ENCODE measurements at regions not wholly inside any gene's neighbourhood (a gene's known extent, or its start where the extent isn't known, plus 50 kb on each side); places are given as distances from the start of the nearest gene placed in this dataset.

GRCh38 chr18:38413193-38413592, 847.6 kb upstream of the CELF4 start:
- DNase-seq (ENCODE audit: low read depth) = no peak

GRCh38 chr18:38406607-38407006, 841.0 kb upstream of the CELF4 start:
- DNase-seq (ENCODE audit: low read depth) = no peak

- DNase-seq (ENCODE audit: low read depth) = no peak
These were observed 836.9 kb upstream of the CELF4 start for GRCh38 chr18:38402509-38402908.

GRCh38 chr18:38397094-38397493, 831.5 kb upstream of the CELF4 start:
- no peak for DNase-seq (ENCODE audit: low read depth)

GRCh38 chr18:38386146-38386545, 820.5 kb upstream of the CELF4 start:
- no peak for DNase-seq (ENCODE audit: low read depth)

GRCh38 chr18:38369772-38370690, 804.4 kb upstream of the CELF4 start:
- DNase-seq (ENCODE audit: low read depth) = no peak

GRCh38 chr18:38368886-38369285, 803.3 kb upstream of the CELF4 start:
- DNase-seq (ENCODE audit: low read depth) = no peak

- no peak for DNase-seq (ENCODE audit: low read depth)
These were observed 802.6 kb upstream of the CELF4 start for GRCh38 chr18:38368246-38368645.

GRCh38 chr18:38367473-38367872, 801.9 kb upstream of the CELF4 start:
- DNase-seq (ENCODE audit: low read depth) = no peak

- DNase-seq (ENCODE audit: low read depth) = no peak
These were observed 796.7 kb upstream of the CELF4 start for GRCh38 chr18:38362286-38362792.

- no peak for DNase-seq (ENCODE audit: low read depth)
These were observed 793.4 kb upstream of the CELF4 start for GRCh38 chr18:38358805-38359657.

GRCh38 chr18:38353149-38353548, 787.6 kb upstream of the CELF4 start:
- DNase-seq (ENCODE audit: low read depth) = no peak

GRCh38 chr18:38350141-38350540, 784.5 kb upstream of the CELF4 start:
- no peak for DNase-seq (ENCODE audit: low read depth)

GRCh38 chr18:38330573-38330972, 765.0 kb upstream of the CELF4 start:
- DNase-seq (ENCODE audit: low read depth) = no peak

GRCh38 chr18:38329145-38329544, 763.5 kb upstream of the CELF4 start:
- DNase-seq (ENCODE audit: low read depth) = no peak

GRCh38 chr18:38322206-38322605, 756.6 kb upstream of the CELF4 start:
- DNase-seq (ENCODE audit: low read depth) = no peak

GRCh38 chr18:38321262-38321661, 755.7 kb upstream of the CELF4 start:
- DNase-seq (ENCODE audit: low read depth) = no peak

GRCh38 chr18:38318416-38318815, 752.8 kb upstream of the CELF4 start:
- no peak for DNase-seq (ENCODE audit: low read depth)

- DNase-seq (ENCODE audit: low read depth) = no peak
These were observed 748.2 kb upstream of the CELF4 start for GRCh38 chr18:38313831-38314230.

GRCh38 chr18:38312532-38312931, 746.9 kb upstream of the CELF4 start:
- no peak for DNase-seq (ENCODE audit: low read depth)

- DNase-seq (ENCODE audit: low read depth) = no peak
These were observed 745.3 kb upstream of the CELF4 start for GRCh38 chr18:38310936-38311335.

- DNase-seq (ENCODE audit: low read depth) = no peak
These were observed 742.3 kb upstream of the CELF4 start for GRCh38 chr18:38307914-38308313.

- DNase-seq (ENCODE audit: low read depth) = no peak
These were observed 740.4 kb upstream of the CELF4 start for GRCh38 chr18:38305961-38306360.
